Astrocyte (in vitro differentiated cells and primary cell): ENCODE measurements at regions not wholly inside any gene's neighbourhood (a gene's known extent, or its start where the extent isn't known, plus 50 kb on each side); places are given as distances from the start of the nearest gene placed in this dataset.

Experiments used
- DNase-seq: peaks from one replicate; pipeline ENCODE4 v3.0.0-alpha.2; 2010; ENCODE audit warnings: low read depth
- FAIRE-seq: peaks from 2 replicates; lab custom pipeline; 2011; peaks lifted over from hg19 to GRCh38; lab: Jason Lieb, UNC
- H2AFZ ChIP-seq: 2 replicates; pipeline ENCODE4 v1.6.0; 2012; ENCODE audit warnings: low read depth, low read length, inconsistent platforms
- H3K27ac ChIP-seq: 2 replicates; pipeline ENCODE4 v1.5.1; 2011; ENCODE audit warnings: low read depth, low read length, inconsistent platforms
- H3K27me3 ChIP-seq: 2 replicates; pipeline ENCODE4 v1.6.0; 2011; ENCODE audit warnings: low read length, inconsistent platforms; ENCODE audit not compliant: insufficient read depth
- H3K36me3 ChIP-seq: 2 replicates; pipeline ENCODE4 v1.5.1; 2011; ENCODE audit warnings: low read length, inconsistent platforms; ENCODE audit not compliant: insufficient read depth
- H3K4me1 ChIP-seq: 2 replicates; pipeline ENCODE4 v1.5.1; 2011; ENCODE audit warnings: low read length, inconsistent platforms; ENCODE audit not compliant: insufficient read depth
- H3K4me2 ChIP-seq: 2 replicates; pipeline ENCODE4 v1.6.0; 2012; ENCODE audit warnings: low read length, inconsistent platforms
- H3K4me3 ChIP-seq: 2 replicates; pipeline ENCODE4 v1.5.1; 2011; ENCODE audit warnings: low read depth, mild to moderate bottlenecking, low read length, inconsistent platforms; ENCODE audit not compliant: insufficient read depth
- H3K79me2 ChIP-seq: 2 replicates; pipeline ENCODE4 v1.6.0; 2012; ENCODE audit warnings: mild to moderate bottlenecking, low read length, inconsistent platforms; ENCODE audit not compliant: insufficient read depth
- H3K9ac ChIP-seq: 2 replicates; pipeline ENCODE4 v1.6.0; 2012; ENCODE audit warnings: mild to moderate bottlenecking, low read length, inconsistent platforms
- H3K9me3 ChIP-seq: 2 replicates; pipeline ENCODE4 v1.5.1; 2012; ENCODE audit warnings: low read depth, mild to moderate bottlenecking, low read length, inconsistent platforms; ENCODE audit not compliant: insufficient read depth
- H4K20me1 ChIP-seq: 2 replicates; pipeline ENCODE4 v1.6.0; 2012; ENCODE audit warnings: low read length, inconsistent platforms; ENCODE audit not compliant: insufficient read depth
- H3K27ac Mint-ChIP-seq: one replicate; pipeline ENCODE4 v1.8.0; 2021; ENCODE audit warnings: mild to moderate bottlenecking, mixed read lengths; ENCODE audit not compliant: unreplicated experiment
- H3K27me3 Mint-ChIP-seq: one replicate; pipeline ENCODE4 v1.8.0; 2021; ENCODE audit warnings: low read depth, mixed read lengths; ENCODE audit not compliant: unreplicated experiment
- H3K36me3 Mint-ChIP-seq: one replicate; pipeline ENCODE4 v1.8.0; 2021; ENCODE audit warnings: low read depth, mixed read lengths; ENCODE audit not compliant: unreplicated experiment
- H3K4me1 Mint-ChIP-seq: one replicate; pipeline ENCODE4 v1.8.0; 2021; ENCODE audit warnings: low read depth, mixed read lengths; ENCODE audit not compliant: unreplicated experiment
- H3K4me3 Mint-ChIP-seq: one replicate; pipeline ENCODE4 v1.8.0; 2021; ENCODE audit warnings: mild to moderate bottlenecking, moderate library complexity, mixed read lengths; ENCODE audit not compliant: unreplicated experiment
- H3K9me3 Mint-ChIP-seq: one replicate; pipeline ENCODE4 v1.8.0; 2021; ENCODE audit warnings: mild to moderate bottlenecking, mixed read lengths; ENCODE audit not compliant: unreplicated experiment
- EZH2 ChIP-seq: IDR thresholded peaks from 2 replicates; pipeline ENCODE4 v1.6.1; 2012; ENCODE audit warnings: mild to moderate bottlenecking, low read length, inconsistent platforms; ENCODE audit not compliant: insufficient read depth
- TF ChIP-seq, protein P1 (sequence below): IDR thresholded peaks from 2 replicates; pipeline ENCODE4 v1.5.1; 2011; ENCODE audit warnings: low read depth, mild to moderate bottlenecking, inconsistent platforms, low read length, moderate library complexity; ENCODE audit not compliant: insufficient read depth

DNA sequence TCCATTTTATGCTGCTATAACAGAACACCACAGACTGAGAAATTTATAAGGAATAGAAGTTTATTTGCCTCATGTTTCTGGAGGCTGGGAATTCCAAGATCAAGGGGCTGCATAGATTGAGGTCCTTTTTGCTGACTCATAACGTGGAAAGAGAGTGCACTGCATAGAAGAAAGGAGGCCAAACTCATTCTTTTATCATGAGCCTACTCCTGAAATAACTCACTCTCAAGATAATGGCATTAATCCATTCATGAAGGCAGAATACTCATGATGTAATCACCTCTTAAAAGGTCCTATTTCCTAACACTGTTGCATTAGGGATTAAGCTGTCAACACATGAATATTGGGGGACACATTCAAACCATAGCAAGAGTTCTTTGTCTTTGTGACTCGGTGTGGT, 60.0 kb upstream of the FBXO33 start:
- Mint-ChIP-seq H3K36me3 (no peaks in the 10 kb centered on the region), H3K27me3 (no peaks in the 10 kb centered on the region), H3K4me3 (no peak overlapping the region), H3K9me3 (peaks cover 19% of the 10 kb centered on the region), H3K27ac (peak overlapping the region; percentile 88), H3K4me1 (peaks cover 14% of the 10 kb centered on the region)
- Histone ChIP-seq H3K9me3 (no peaks in the 10 kb centered on the region), H3K27ac (peak overlapping the region; percentile 78), H2AFZ (no peak overlapping the region), H3K27me3 (no peaks in the 10 kb centered on the region), H4K20me1 (no peaks in the 10 kb centered on the region), H3K9ac (peak overlapping the region; percentile 79), H3K36me3 (no peaks in the 10 kb centered on the region), H3K4me1 (peaks cover 18% of the 10 kb centered on the region), H3K79me2 (no peaks in the 10 kb centered on the region), H3K4me3 (no peak overlapping the region), H3K4me2 (peak overlapping the region; percentile 72)
- FAIRE-seq (peak; percentile 97), DNase-seq (peak; percentile 93)
- no peak for TF ChIP-seq EZH2
- TF ChIP-seq, protein P1, sequence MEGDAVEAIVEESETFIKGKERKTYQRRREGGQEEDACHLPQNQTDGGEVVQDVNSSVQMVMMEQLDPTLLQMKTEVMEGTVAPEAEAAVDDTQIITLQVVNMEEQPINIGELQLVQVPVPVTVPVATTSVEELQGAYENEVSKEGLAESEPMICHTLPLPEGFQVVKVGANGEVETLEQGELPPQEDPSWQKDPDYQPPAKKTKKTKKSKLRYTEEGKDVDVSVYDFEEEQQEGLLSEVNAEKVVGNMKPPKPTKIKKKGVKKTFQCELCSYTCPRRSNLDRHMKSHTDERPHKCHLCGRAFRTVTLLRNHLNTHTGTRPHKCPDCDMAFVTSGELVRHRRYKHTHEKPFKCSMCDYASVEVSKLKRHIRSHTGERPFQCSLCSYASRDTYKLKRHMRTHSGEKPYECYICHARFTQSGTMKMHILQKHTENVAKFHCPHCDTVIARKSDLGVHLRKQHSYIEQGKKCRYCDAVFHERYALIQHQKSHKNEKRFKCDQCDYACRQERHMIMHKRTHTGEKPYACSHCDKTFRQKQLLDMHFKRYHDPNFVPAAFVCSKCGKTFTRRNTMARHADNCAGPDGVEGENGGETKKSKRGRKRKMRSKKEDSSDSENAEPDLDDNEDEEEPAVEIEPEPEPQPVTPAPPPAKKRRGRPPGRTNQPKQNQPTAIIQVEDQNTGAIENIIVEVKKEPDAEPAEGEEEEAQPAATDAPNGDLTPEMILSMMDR: no peak

DNA sequence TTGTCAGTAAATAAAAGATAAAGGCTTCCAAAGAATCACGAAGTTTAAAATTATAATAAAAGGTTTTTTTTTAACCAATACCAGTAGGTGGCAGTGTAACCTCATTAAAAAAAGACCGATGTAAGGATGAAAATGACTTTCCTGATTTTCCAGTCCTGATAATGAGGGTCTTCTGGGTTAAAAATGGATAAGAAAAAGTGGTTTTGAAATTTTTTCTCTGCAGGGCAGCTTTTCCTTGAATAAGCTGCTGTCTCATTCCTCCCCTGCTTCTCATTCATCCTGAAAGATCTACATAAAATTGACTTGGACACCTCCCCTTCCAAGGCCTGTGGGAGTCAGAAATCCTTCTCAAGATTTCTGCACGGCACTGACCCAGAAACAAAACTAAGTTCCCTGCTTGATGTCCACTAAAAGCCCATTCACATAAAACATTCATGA, 58.9 kb upstream of the FBXO33 start:
- no peak for FAIRE-seq
- no peaks in the 10 kb centered on the region for H3K36me3 Mint-ChIP-seq
- H2AFZ ChIP-seq: peak overlapping the region; percentile 53
- H3K27me3 ChIP-seq: no peaks in the 10 kb centered on the region
- no peaks in the 10 kb centered on the region for H4K20me1 ChIP-seq
- H3K4me2 ChIP-seq: peak overlapping the region; percentile 72
- peaks cover 14% of the 10 kb centered on the region for H3K4me1 Mint-ChIP-seq
- H3K9me3 Mint-ChIP-seq: peaks cover 16% of the 10 kb centered on the region
- no peaks in the 10 kb centered on the region for H3K9me3 ChIP-seq
- no peak overlapping the region for H3K4me3 Mint-ChIP-seq
- no peaks in the 10 kb centered on the region for H3K36me3 ChIP-seq
- H3K27ac ChIP-seq: peak overlapping the region; percentile 78
- DNase-seq: peak; percentile 18
- no peak for TF ChIP-seq EZH2
- TF ChIP-seq, protein P1: peak; percentile 30
- H3K79me2 ChIP-seq: no peaks in the 10 kb centered on the region
- H3K27me3 Mint-ChIP-seq: no peaks in the 10 kb centered on the region
- peak overlapping the region; percentile 79 for H3K27ac Mint-ChIP-seq
- peak overlapping the region; percentile 79 for H3K9ac ChIP-seq
- peaks cover 18% of the 10 kb centered on the region for H3K4me1 ChIP-seq
- no peak overlapping the region for H3K4me3 ChIP-seq

DNA sequence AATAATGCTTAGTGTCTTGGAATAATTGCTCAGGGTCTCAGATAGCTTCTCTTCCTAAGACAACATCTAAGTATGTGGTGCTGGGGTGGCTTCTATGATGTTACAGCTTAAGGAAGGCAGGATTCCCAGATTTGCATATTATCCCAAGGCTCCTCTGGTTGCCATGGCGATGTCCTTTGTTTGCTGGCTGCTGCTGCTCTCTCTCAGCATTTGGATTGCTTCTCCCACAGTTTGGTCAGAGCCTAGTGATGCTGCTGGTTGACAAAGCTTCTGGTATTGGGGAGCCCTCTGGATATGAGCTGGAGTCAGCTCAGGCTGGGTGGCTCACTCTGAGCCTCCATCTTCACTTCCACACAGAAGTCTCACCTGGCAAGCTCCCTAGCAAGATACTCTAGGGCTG, 56.4 kb upstream of the FBXO33 start:
- no peaks in the 10 kb centered on the region for H3K36me3 ChIP-seq
- Mint-ChIP-seq H3K4me3 (no peak overlapping the region), H3K9me3 (peaks cover 2% of the 10 kb centered on the region), H3K4me1 (peaks cover 14% of the 10 kb centered on the region), H3K27ac (no peak overlapping the region), H3K27me3 (no peaks in the 10 kb centered on the region), H3K36me3 (peaks cover 3% of the 10 kb centered on the region)
- no peaks in the 10 kb centered on the region for H3K9me3 ChIP-seq
- no peak overlapping the region for H2AFZ ChIP-seq
- H3K4me1 ChIP-seq: peaks cover 18% of the 10 kb centered on the region
- no peak overlapping the region for H3K27ac ChIP-seq
- H3K9ac ChIP-seq: no peak overlapping the region
- TF ChIP-seq EZH2: no peak
- TF ChIP-seq, protein P1: no peak
- H3K4me2 ChIP-seq: no peak overlapping the region
- no peaks in the 10 kb centered on the region for H3K79me2 ChIP-seq
- no peaks in the 10 kb centered on the region for H3K27me3 ChIP-seq
- H3K4me3 ChIP-seq: no peak overlapping the region
- FAIRE-seq (no peak), DNase-seq (no peak)
- no peaks in the 10 kb centered on the region for H4K20me1 ChIP-seq
